Stimulated activated effector memory CD8-positive, alpha-beta T cell treated with anti-CD3 and anti-CD28 coated beads, Interleukin-12 subunit alpha, Interleukin-12 subunit beta, amount 100 ng/mL, for 72 hours (primary cell): ENCODE measurements at regions not wholly inside any gene's neighbourhood (a gene's known extent, or its start where the extent isn't known, plus 50 kb on each side); places are given as distances from the start of the nearest gene placed in this dataset.

Experiments used
- ATAC-seq: fragments of 150-1000 bp; cut with Tn5 transposase; 2 replicates; pipeline ENCODE4 v1.10.0; 2021
- DNase-seq, 2 donors: peaks; one replicate each; pipeline ENCODE4 v3.0.0; 2021 to 2022; ENCODE audit warnings: low spot score in 2 of 2
- H3K27ac Mint-ChIP-seq: one replicate; pipeline ENCODE4 v1.8.0; 2022; ENCODE audit warnings: mild to moderate bottlenecking, mixed read lengths
- H3K36me3 Mint-ChIP-seq: one replicate; pipeline ENCODE4 v1.8.0; 2022; ENCODE audit warnings: mild to moderate bottlenecking, mixed read lengths
- H3K4me1 Mint-ChIP-seq: one replicate; pipeline ENCODE4 v1.8.0; 2022; ENCODE audit warnings: mixed read lengths
- H3K4me3 Mint-ChIP-seq: one replicate; pipeline ENCODE4 v1.8.0; 2022; ENCODE audit warnings: mild to moderate bottlenecking, mixed read lengths
- H3K9me3 Mint-ChIP-seq: one replicate; pipeline ENCODE4 v1.8.0; 2022; ENCODE audit warnings: mixed read lengths

DNA sequence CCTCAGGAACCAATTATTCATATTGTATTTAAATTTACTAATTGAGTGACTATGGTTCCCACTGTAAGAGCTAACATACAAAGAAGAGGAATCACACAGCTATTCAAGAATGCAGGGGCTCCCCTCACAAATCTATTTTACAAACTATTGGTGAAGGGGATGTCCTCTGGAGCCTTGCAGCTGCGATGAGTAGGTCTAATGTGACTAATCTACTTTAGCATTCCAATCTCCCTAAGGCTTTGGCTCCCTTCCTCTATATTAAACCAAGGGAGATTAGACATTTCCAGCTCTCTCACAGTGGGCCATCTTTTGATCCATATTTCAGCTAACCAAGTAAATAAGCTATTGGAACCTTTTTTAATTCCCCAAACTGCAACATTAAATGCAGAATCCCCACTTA, 514.2 kb upstream of the BCHE start:
- H3K9me3 Mint-ChIP-seq: peaks cover 24% of the 10 kb centered on the region
- DNase-seq (no peak), ATAC-seq (no peak)
- no peaks in the 10 kb centered on the region for H3K36me3 Mint-ChIP-seq
- no peak overlapping the region for H3K27ac Mint-ChIP-seq
- H3K4me1 Mint-ChIP-seq: no peaks in the 10 kb centered on the region
- no peak overlapping the region for H3K4me3 Mint-ChIP-seq

DNA sequence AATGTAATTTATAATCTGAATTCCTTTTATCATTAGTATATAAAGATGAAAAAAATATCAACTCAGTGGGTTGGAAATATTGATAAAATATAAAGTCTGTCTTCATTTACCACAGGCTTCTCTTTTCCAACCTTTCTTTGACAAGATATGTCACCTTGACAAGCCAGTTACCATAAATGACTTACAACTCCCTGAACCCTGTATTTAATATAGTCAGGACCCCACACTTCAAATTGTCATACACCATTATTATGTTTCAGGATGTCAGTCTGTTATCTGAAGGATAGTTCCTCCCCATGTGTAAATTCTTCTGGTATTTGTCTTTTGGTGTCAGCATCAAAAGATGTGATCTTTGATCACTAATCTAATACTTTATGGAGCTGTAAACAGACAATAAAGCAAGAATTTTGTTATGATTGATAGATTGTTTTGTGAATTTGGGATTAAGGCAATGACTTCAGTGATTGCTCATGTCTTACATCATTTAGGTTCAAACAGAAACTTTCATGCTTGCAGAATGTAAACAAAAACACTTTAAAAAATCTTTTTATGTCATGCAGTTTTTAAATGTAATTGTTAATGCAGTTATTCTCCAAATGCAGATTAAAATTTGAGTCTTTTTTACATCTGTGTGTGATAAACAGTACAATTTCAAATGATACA, 503.5 kb upstream of the BCHE start:
- ATAC-seq (no peak), DNase-seq (no peak)
- Mint-ChIP-seq H3K4me3 (no peak overlapping the region), H3K36me3 (no peaks in the 10 kb centered on the region), H3K27ac (no peak overlapping the region), H3K9me3 (peaks cover 18% of the 10 kb centered on the region), H3K4me1 (no peaks in the 10 kb centered on the region)

DNA sequence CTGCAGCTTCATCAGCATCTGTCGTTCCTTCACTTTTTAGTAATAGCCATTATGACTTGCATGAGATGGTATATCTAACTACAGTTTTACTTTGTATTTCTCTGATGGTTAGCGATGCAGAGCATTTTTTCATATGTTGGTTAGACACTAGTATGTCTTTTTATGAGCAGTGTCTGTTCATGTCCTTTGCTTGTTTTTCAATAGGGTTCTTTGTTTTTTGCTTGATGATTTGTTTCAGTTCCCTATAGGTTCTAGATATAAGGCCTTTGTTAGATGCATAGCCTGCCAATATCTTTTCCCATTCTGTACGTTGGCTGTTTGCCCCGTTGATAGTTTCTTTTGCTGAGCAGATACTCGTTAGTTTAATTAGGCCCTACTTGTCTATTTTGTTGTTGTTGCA, 487.2 kb upstream of the BCHE start:
- no peaks in the 10 kb centered on the region for H3K36me3 Mint-ChIP-seq
- no peak overlapping the region for H3K4me3 Mint-ChIP-seq
- DNase-seq (no peak), ATAC-seq (no peak)
- H3K27ac Mint-ChIP-seq: no peak overlapping the region
- H3K9me3 Mint-ChIP-seq: peaks cover 18% of the 10 kb centered on the region
- no peaks in the 10 kb centered on the region for H3K4me1 Mint-ChIP-seq

DNA sequence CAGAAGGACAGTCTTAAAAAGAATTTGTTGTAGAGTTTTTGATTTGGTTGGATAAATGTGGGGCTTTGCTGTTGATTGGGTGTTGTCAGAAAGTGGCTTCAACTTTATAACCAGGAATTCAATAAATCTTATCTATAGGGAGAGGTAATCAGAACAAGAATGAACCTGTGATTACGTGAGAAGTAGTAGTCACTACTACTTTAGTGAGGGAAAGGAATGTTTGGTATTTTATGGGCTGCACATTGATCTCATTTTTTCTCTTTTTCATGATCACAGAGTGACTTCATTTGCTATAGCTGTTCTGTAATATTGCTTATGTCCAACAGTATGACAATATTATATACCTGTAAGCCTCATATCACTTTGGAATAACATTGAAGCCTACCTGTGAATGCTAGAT, 485.2 kb upstream of the BCHE start:
- Mint-ChIP-seq H3K9me3 (peaks cover 10% of the 10 kb centered on the region), H3K36me3 (no peaks in the 10 kb centered on the region), H3K27ac (no peak overlapping the region), H3K4me3 (no peak overlapping the region), H3K4me1 (no peaks in the 10 kb centered on the region)
- no peak for ATAC-seq
- DNase-seq: no peak

DNA sequence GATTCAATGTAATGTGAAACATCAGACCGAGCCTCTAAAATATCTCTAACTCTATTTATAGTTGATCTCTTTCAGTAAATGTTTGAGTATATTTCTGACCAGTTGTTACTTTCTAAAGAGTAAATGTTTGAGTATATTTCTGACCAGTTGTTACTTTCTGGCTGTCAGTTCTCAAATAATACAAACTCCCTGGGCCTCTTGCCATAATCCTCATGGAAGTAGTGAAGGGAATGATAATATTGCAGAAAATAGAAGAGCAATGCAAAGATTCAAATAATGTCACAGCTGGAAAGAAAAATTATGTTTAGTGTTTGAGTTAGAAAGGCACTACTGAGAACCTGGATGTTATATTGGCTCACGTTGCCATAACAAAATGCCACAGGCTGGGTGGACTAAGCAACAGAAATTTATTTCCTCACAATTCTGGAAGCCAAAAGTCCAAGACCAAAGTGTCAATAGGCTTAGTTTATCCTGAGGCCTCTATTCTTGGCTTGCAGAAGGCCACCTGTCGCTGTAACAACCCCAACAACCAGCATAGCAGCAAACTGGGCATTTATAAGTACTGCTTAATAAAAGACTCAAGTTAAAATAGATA, 470.6 kb upstream of the BCHE start:
- Mint-ChIP-seq H3K36me3 (no peaks in the 10 kb centered on the region), H3K4me3 (no peak overlapping the region), H3K4me1 (no peaks in the 10 kb centered on the region), H3K27ac (no peak overlapping the region), H3K9me3 (peaks cover 12% of the 10 kb centered on the region)
- DNase-seq (no peak), ATAC-seq (no peak)

DNA sequence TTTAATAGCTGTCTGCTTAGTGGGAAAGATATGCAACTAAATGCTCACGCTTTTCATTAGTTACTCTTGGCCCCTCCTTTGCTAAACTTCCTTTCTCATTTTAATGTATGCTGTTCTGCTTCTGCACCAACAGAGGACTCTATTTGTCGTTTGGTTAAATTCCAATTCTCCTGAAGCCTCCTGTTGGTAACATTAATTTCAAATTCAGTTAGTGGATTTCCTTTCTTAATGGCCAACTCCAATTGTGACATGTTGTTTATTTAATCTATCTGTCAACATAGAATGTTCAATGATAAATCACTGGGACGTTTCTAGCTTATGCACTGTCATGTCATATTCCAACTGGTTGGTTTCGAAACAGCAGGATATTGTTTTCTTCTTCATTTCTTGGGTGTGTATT, 467.4 kb upstream of the BCHE start:
- Mint-ChIP-seq H3K27ac (no peak overlapping the region), H3K4me1 (no peaks in the 10 kb centered on the region), H3K9me3 (peaks cover 16% of the 10 kb centered on the region), H3K36me3 (no peaks in the 10 kb centered on the region), H3K4me3 (no peak overlapping the region)
- DNase-seq: no peak
- no peak for ATAC-seq

DNA sequence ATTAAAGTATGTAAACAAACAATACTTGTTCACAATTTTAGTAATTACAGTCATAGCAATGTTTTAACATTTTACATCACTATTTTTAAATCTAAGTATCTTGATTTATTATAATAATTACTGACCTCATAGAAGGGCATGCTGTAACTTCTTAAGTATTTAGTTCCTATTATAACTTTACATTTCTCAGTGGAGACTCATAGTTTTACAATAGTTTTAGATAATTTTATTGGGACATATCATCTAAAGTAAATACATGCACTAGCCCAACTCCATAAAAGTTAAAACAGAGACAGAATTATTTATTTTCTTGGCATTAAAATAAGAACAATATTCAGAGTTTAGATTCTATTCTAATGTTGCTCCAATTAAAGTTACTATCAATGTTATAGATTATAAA, 466.5 kb upstream of the BCHE start:
- Mint-ChIP-seq H3K4me1 (no peaks in the 10 kb centered on the region), H3K4me3 (no peak overlapping the region), H3K9me3 (peaks cover 12% of the 10 kb centered on the region), H3K27ac (no peak overlapping the region), H3K36me3 (no peaks in the 10 kb centered on the region)
- ATAC-seq (no peak), DNase-seq (no peak)

DNA sequence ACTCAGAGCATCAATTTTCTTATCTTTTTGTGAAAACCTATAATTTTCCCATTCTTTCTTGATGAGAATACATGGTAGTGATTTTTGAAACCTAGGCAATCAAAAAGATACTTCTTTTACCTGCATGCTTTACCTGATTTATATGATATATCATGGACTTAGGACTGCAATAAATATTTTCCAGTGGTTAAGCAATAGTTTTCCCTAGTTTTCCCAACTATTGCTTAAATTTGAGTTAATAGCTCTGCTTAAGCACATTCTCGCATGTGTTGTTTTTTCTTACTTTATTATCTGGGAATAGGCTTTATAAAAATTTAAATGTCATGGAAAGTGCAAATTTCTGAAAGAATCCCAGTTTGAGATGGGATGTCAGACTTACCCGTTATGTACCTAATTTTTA, 465.1 kb upstream of the BCHE start:
- Mint-ChIP-seq H3K36me3 (no peaks in the 10 kb centered on the region), H3K4me3 (no peak overlapping the region), H3K27ac (no peak overlapping the region)

DNA sequence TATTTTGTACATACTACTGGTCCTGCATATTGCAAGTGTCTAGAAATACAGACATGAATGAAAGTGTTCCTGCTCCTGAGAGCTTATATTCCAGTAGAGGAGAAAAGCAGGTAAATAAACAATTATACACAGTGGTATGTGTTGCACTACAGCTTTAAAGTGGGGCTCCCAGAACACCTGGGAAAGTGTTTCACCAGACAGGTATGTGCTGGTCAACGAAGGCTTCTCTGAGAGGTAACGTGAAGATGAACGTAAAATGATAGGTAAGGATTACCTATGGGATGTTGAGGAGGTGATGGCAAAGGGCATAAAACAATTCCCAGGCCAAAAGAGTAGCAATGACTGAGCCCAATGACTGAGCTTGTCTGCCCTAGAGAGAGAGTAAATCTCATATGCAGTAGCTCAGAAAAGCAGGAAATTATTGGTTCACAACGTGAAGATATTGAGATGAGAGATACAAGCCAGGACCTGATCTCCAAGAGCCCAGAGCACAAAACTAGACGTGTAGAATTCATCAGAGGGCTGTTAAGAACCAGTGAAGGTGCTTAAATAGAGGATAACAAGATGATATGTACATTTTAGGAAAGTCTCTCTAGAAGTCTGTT, 459.1 kb upstream of the BCHE start:
- ATAC-seq: no peak
- Mint-ChIP-seq H3K4me1 (no peaks in the 10 kb centered on the region), H3K36me3 (no peaks in the 10 kb centered on the region), H3K27ac (no peak overlapping the region), H3K9me3 (peaks cover 30% of the 10 kb centered on the region), H3K4me3 (no peak overlapping the region)
- no peak for DNase-seq

More for the DNA sequence above, 465.1 kb upstream of the BCHE start:
- no peak for ATAC-seq
- Mint-ChIP-seq H3K4me1 (no peaks in the 10 kb centered on the region), H3K9me3 (peaks cover 11% of the 10 kb centered on the region)
- no peak for DNase-seq

DNA sequence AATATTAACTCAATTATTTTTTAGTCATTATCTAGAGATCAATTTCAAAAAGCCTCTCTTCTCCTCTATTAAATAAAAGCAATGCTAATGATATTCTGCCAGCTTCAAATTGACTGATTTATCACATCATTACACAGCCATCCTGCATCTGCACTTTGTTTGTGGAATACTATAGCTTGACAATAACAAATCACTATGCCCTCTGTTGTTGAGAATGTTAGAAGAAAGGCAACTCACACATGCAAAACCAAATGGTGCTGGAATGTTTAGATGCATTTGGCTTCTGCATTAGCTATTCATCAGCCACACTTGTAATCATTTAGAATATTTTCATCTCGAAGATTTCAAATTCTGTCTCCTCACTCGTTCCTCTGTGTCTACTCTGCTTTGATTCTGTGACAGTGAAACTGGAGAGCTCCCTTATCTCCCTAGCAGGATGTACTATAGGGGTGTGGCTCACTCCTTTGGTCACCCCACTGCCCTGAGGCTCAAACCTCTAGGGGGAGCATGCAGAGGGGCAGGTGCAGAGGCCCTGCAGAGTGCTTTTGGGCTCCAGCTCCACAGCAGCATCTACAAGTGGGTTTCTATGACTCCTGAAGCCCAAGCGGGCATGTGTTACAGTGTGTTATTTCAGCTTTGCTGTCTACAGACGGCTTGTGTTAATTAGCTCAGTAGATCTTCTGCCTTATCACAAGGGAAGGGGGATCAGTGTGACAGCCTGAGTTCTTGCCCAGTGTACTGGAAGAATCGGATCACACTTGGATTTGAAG, 454.1 kb upstream of the BCHE start:
- peak; percentile 31 for ATAC-seq
- H3K27ac Mint-ChIP-seq: no peak overlapping the region

DNA sequence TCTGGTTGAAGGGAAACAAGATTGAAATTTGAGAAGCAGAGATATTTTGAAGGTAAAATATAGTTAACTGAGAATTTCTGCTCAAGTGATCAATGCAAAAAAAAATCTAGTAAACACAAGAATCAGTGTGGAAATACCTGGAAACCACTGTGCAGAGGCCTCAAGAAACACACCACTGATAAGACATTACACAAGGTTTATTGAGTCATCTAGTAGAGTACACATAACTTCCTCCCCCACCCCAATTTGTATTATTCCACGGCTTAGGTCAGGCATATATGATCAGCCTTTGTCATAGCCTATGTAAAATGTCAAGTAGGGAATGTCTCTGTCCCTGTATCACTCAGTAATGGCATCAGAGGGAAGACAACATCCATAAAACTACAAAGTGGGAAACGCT, 447.8 kb upstream of the BCHE start:
- peaks cover 16% of the 10 kb centered on the region for H3K9me3 Mint-ChIP-seq
- H3K27ac Mint-ChIP-seq: no peak overlapping the region
- no peak for ATAC-seq
- DNase-seq: no peak
- no peaks in the 10 kb centered on the region for H3K4me1 Mint-ChIP-seq
- no peak overlapping the region for H3K4me3 Mint-ChIP-seq
- no peaks in the 10 kb centered on the region for H3K36me3 Mint-ChIP-seq

More for the DNA sequence above, 454.1 kb upstream of the BCHE start:
- Mint-ChIP-seq H3K4me3 (no peak overlapping the region), H3K4me1 (no peaks in the 10 kb centered on the region), H3K36me3 (no peaks in the 10 kb centered on the region), H3K9me3 (peaks cover 22% of the 10 kb centered on the region)
- no peak for DNase-seq

DNA sequence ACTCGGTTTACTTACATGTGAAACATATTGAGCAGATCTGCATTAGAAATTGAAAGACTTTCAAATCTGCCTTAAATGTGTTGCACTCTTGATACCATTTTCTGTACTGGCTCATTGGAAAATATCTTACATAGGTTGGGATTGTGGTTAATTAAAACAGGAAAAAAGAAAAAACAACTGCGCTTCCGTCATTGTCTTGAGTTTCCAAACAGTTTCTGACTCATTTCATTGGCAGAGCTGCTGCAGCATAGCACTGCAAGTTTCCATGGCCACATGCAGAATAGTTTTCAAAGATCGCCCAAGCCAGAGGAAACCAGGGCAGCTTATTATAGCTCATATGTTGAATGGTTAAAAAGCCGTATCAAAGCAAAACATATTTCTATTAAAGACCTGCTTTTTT, 446.6 kb upstream of the BCHE start:
- H3K4me3 Mint-ChIP-seq: no peak overlapping the region
- no peaks in the 10 kb centered on the region for H3K36me3 Mint-ChIP-seq
- DNase-seq (no peak), ATAC-seq (no peak)
- no peaks in the 10 kb centered on the region for H3K4me1 Mint-ChIP-seq
- no peak overlapping the region for H3K27ac Mint-ChIP-seq
- peaks cover 20% of the 10 kb centered on the region for H3K9me3 Mint-ChIP-seq

DNA sequence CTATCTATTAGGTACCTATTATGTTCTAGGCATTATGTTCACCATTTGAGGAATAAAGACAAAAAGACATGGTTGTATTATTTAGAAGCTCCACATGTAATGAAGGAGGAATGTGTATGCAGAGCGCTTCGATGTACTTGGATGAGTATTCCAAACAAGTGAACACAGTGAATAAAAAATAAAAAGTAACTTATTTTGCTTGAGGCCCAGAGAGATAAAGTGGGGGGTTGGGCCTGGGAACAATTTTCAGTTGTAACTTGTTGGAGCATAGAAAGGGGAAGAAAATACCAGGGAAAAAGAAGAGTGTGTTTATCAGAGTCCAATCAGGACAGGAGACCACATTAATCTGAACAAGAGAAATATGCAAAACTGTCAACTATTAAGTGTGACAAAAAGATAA, 445.7 kb upstream of the BCHE start:
- H3K9me3 Mint-ChIP-seq: peaks cover 25% of the 10 kb centered on the region
- no peak for DNase-seq
- no peak for ATAC-seq
- no peak overlapping the region for H3K4me3 Mint-ChIP-seq
- no peak overlapping the region for H3K27ac Mint-ChIP-seq
- no peaks in the 10 kb centered on the region for H3K4me1 Mint-ChIP-seq
- H3K36me3 Mint-ChIP-seq: no peaks in the 10 kb centered on the region

DNA sequence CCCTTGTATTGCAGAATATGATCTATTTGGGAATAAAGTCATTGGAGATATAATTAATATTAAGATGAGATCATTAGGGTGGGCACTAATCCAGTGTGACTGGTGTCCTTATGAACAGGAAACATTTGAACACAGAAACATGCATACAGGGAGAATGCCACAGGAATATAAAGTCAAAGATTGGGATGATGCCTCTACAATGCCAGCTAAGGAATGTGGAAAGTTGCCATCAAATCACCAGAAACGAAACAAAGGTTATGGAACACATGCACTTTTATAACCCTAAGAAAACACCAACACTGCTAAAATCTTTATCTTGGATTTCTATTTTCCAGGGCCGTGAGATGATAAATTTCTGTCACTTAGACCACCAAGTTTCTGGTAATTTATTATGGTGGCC, 442.4 kb upstream of the BCHE start:
- ATAC-seq (no peak), DNase-seq (no peak)
- Mint-ChIP-seq H3K4me3 (no peak overlapping the region), H3K27ac (no peak overlapping the region), H3K9me3 (peaks cover 20% of the 10 kb centered on the region), H3K36me3 (no peaks in the 10 kb centered on the region), H3K4me1 (no peaks in the 10 kb centered on the region)

DNA sequence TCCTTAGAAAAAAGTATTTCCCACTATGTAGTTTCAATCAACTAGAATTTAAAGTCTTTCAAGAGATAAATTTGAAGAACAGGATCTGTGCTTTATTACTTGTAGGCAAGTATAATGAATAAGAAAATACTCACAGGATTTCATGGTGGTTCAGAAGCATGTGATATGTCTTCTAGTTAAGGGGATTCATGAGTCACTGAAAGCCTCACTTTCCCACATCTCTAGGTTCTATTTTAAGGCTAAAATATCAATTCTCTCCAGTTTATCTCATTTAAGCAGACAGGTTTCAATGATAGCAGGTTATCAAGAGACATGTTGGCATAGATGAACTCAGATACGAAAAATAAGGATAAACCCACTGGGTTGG, 437.8 kb upstream of the BCHE start:
- no peak overlapping the region for H3K27ac Mint-ChIP-seq
- H3K4me3 Mint-ChIP-seq: no peak overlapping the region
- ATAC-seq (no peak), DNase-seq (no peak)
- peaks cover 16% of the 10 kb centered on the region for H3K9me3 Mint-ChIP-seq
- H3K36me3 Mint-ChIP-seq: no peaks in the 10 kb centered on the region
- no peaks in the 10 kb centered on the region for H3K4me1 Mint-ChIP-seq
